RWPE2 (cell line): ENCODE measurements at regions not wholly inside any gene's neighbourhood (a gene's known extent, or its start where the extent isn't known, plus 50 kb on each side); places are given as distances from the start of the nearest gene placed in this dataset.

ENCODE experiments used
- ATAC-seq: fragments of 200-7000 bp; cut with Tn5 transposase; 3 replicates; pipeline ENCODE4 v1.9.1; 2021; ENCODE audit warnings: low read depth
- DNase-seq: peaks from one replicate; pipeline ENCODE4 v3.0.0-alpha.2; 2020; ENCODE audit warnings: low spot score
- H3K27ac ChIP-seq: fragments of 450-650 bp; 2 replicates; pipeline ENCODE4 v1.5.1; 2017; ENCODE audit warnings: mild to moderate bottlenecking; ENCODE audit not compliant: poor library complexity, severe bottlenecking
- H3K27me3 ChIP-seq: fragments of 250-450 bp; sonication (Bioruptor Pico); 2 replicates; pipeline ENCODE4 v1.5.1; 2021; ENCODE audit warnings: mild to moderate bottlenecking, moderate library complexity; ENCODE audit not compliant: insufficient read depth, poor library complexity, severe bottlenecking
- H3K36me3 ChIP-seq: fragments of 250-450 bp; sonication (Bioruptor Pico); 2 replicates; pipeline ENCODE4 v1.5.1; 2020; ENCODE audit warnings: low read depth, mild to moderate bottlenecking, moderate library complexity
- H3K4me1 ChIP-seq: fragments of 250-450 bp; sonication (Bioruptor Pico); 2 replicates; pipeline ENCODE4 v1.5.1; 2021; ENCODE audit warnings: mild to moderate bottlenecking, moderate library complexity; ENCODE audit not compliant: insufficient read depth, poor library complexity, severe bottlenecking
- H3K4me3 ChIP-seq: fragments of 250-450 bp; sonication (Bioruptor Pico); 2 replicates; pipeline ENCODE4 v1.5.1; 2021; ENCODE audit warnings: mild to moderate bottlenecking, moderate library complexity; ENCODE audit not compliant: severe bottlenecking
- H3K9me3 ChIP-seq: fragments of 250-450 bp; sonication (Bioruptor Pico); 2 replicates; pipeline ENCODE4 v1.5.1; 2021; ENCODE audit warnings: mild to moderate bottlenecking, moderate library complexity; ENCODE audit not compliant: severe bottlenecking
- CTCF ChIP-seq: fragments of 450-650 bp; IDR thresholded peaks from one replicate; pipeline ENCODE4 v1.5.1; 2017; ENCODE audit warnings: mild to moderate bottlenecking, moderate library complexity; ENCODE audit not compliant: poor library complexity, severe bottlenecking

GRCh38 chr6:114793428-114793827 is 450.6 kb upstream of the HS3ST5 start:
- no peak for TF ChIP-seq CTCF
- no peak overlapping the region for H3K27ac ChIP-seq

GRCh38 chr6:114785235-114786127 is 442.7 kb upstream of the HS3ST5 start:
- TF ChIP-seq CTCF: no peak
- DNase-seq (no peak), ATAC-seq (no peak)
- no peak overlapping the region for H3K4me3 ChIP-seq
- no peaks in the 10 kb centered on the region for H3K4me1 ChIP-seq
- no peaks in the 10 kb centered on the region for H3K9me3 ChIP-seq
- H3K27ac ChIP-seq: no peak overlapping the region
- no peaks in the 10 kb centered on the region for H3K36me3 ChIP-seq
- H3K27me3 ChIP-seq: no peaks in the 10 kb centered on the region

More at GRCh38 chr6:114793428-114793827, 450.6 kb upstream of the HS3ST5 start:
- Histone ChIP-seq H3K4me3 (no peak overlapping the region), H3K27me3 (no peaks in the 10 kb centered on the region), H3K36me3 (no peaks in the 10 kb centered on the region), H3K9me3 (no peaks in the 10 kb centered on the region), H3K4me1 (no peaks in the 10 kb centered on the region)
- DNase-seq (no peak), ATAC-seq (no peak)

GRCh38 chr6:114783783-114784182 is 441.0 kb upstream of the HS3ST5 start:
- Histone ChIP-seq H3K27me3 (no peaks in the 10 kb centered on the region), H3K9me3 (no peaks in the 10 kb centered on the region), H3K4me3 (no peak overlapping the region), H3K4me1 (no peaks in the 10 kb centered on the region), H3K27ac (no peak overlapping the region), H3K36me3 (no peaks in the 10 kb centered on the region)
- ATAC-seq (no peak), DNase-seq (no peak)
- TF ChIP-seq CTCF: no peak

GRCh38 chr6:114783083-114783482 is 440.3 kb upstream of the HS3ST5 start:
- no peak for ATAC-seq
- Histone ChIP-seq H3K27ac (no peak overlapping the region), H3K27me3 (no peaks in the 10 kb centered on the region)

More at GRCh38 chr6:114783083-114783482, 440.3 kb upstream of the HS3ST5 start:
- Histone ChIP-seq H3K4me1 (no peaks in the 10 kb centered on the region), H3K36me3 (no peaks in the 10 kb centered on the region), H3K4me3 (no peak overlapping the region), H3K9me3 (no peaks in the 10 kb centered on the region)
- TF ChIP-seq CTCF: no peak
- no peak for DNase-seq
